SU-DHL-6 (cell line): ENCODE measurements at regions not wholly inside any gene's neighbourhood (a gene's known extent, or its start where the extent isn't known, plus 50 kb on each side); places are given as distances from the start of the nearest gene placed in this dataset.

Experiments used
- H2AFZ ChIP-seq: fragments of 200-600 bp; sonication (generic); 2 replicates; pipeline ENCODE4 v1.6.1; 2014; ENCODE audit warnings: low read depth, mild to moderate bottlenecking, moderate library complexity, mixed read lengths, antibody characterized with exemption, low read length; ENCODE audit not compliant: severe bottlenecking
- H3F3A ChIP-seq: fragments of 200-600 bp; shearing (Covaris generic); 2 replicates; pipeline ENCODE4 v1.6.0; 2016; ENCODE audit warnings: antibody characterized with exemption, mild to moderate bottlenecking; ENCODE audit not compliant: insufficient read depth
- H3K27ac ChIP-seq: fragments of 200-600 bp; sonication (generic); 2 replicates; pipeline ENCODE4 v1.5.1; 2016; ENCODE audit warnings: low read depth, mild to moderate bottlenecking, low read length, moderate library complexity, mixed read lengths
- H3K27me3 ChIP-seq: fragments of 200-600 bp; sonication (generic), shearing (Covaris generic); 2 replicates; pipeline ENCODE4 v1.6.0; 2014; ENCODE audit warnings: mild to moderate bottlenecking, low read length
- H3K36me3 ChIP-seq: fragments of 200-600 bp; sonication (generic); 2 replicates; pipeline ENCODE4 v1.6.1; 2014; ENCODE audit warnings: mild to moderate bottlenecking, low read length, mixed read lengths
- H3K4me2 ChIP-seq: fragments of 300-600, 200-600 bp; shearing (Covaris generic), sonication (generic); 2 replicates; pipeline ENCODE4 v1.6.0; 2014; ENCODE audit warnings: low read length, low read depth, mild to moderate bottlenecking; ENCODE audit not compliant: poor library complexity, severe bottlenecking
- H3K4me3 ChIP-seq: fragments of 200-600 bp; sonication (generic); 2 replicates; pipeline ENCODE4 v1.5.1; 2014; ENCODE audit warnings: antibody characterized with exemption, low read length, mild to moderate bottlenecking, mixed read lengths; ENCODE audit not compliant: insufficient read depth, poor library complexity, severe bottlenecking
- H3K79me2 ChIP-seq: fragments of 200-600 bp; sonication (generic); 2 replicates; pipeline ENCODE4 v1.6.1; 2014; ENCODE audit warnings: mild to moderate bottlenecking, low read length, moderate library complexity; ENCODE audit not compliant: insufficient read depth
- H3K9ac ChIP-seq: fragments of 200-600 bp; sonication (generic); 2 replicates; pipeline ENCODE4 v1.7.0; 2014; ENCODE audit warnings: mild to moderate bottlenecking, low read length
- H3K9me2 ChIP-seq: fragments of 200-600 bp; sonication (generic); replicated peaks from 2 replicates; pipeline ENCODE4 v1.6.1; 2014; ENCODE audit warnings: low read length; ENCODE audit not compliant: insufficient read depth
- H3K9me3 ChIP-seq: fragments of 200-600 bp; sonication (generic); 2 replicates; pipeline ENCODE4 v1.6.1; 2014; ENCODE audit warnings: low read length, mixed read lengths; ENCODE audit not compliant: insufficient read depth
- H4K20me1 ChIP-seq: fragments of 200-600 bp; sonication (generic); 2 replicates; pipeline ENCODE4 v1.6.1; 2014; ENCODE audit warnings: low read depth, mild to moderate bottlenecking, antibody characterized with exemption, low read length, moderate library complexity, mixed read lengths
- EZH2phosphoT487 ChIP-seq: fragments of 200-600 bp; sonication (generic), shearing (Covaris generic); conservative IDR thresholded peaks from 2 replicates; pipeline ENCODE4 v1.6.1; 2018; ENCODE audit warnings: mild to moderate bottlenecking, antibody characterized with exemption, low read length, moderate library complexity, mixed read lengths
- TF ChIP-seq, protein P1 (sequence below): fragments of 200-600 bp; sonication (generic); IDR thresholded peaks from one replicate; pipeline ENCODE4 v1.5.1; 2017; ENCODE audit warnings: antibody characterized with exemption, mild to moderate bottlenecking, low read length, moderate library complexity; ENCODE audit not compliant: insufficient read depth, poor library complexity, severe bottlenecking

DNA sequence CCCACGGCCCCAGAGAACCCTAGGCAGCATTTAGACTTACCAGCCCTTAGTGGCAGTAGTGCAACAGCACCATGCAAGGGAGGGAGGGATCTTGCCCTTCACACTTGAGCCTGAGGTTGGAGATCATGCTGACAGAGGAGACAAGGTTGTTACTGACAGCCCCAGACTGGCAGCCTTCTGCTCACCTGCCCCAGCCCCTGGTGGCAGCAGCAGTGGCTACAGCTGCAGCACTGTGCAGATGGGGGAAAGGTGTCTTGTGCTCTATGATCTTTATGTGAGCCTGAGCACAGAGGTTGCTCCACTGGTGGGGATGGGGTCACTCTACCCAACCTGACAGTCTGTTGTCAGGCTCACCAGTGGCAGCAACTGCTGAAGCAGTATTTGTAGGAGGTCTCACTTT, 501.2 kb upstream of the LRRTM4 start:
- Histone ChIP-seq H3K27me3 (no peaks in the 10 kb centered on the region), H4K20me1 (no peaks in the 10 kb centered on the region), H3K9me2 (no peaks in the 10 kb centered on the region), H3K27ac (no peak overlapping the region), H3K79me2 (no peaks in the 10 kb centered on the region), H3K4me2 (no peak overlapping the region), H3K4me3 (no peak overlapping the region), H3K9ac (no peak overlapping the region), H2AFZ (no peak overlapping the region), H3K36me3 (no peaks in the 10 kb centered on the region), H3F3A (no peaks in the 10 kb centered on the region), H3K9me3 (no peaks in the 10 kb centered on the region)
- TF ChIP-seq EZH2phosphoT487 = no peak
- TF ChIP-seq, protein P1, sequence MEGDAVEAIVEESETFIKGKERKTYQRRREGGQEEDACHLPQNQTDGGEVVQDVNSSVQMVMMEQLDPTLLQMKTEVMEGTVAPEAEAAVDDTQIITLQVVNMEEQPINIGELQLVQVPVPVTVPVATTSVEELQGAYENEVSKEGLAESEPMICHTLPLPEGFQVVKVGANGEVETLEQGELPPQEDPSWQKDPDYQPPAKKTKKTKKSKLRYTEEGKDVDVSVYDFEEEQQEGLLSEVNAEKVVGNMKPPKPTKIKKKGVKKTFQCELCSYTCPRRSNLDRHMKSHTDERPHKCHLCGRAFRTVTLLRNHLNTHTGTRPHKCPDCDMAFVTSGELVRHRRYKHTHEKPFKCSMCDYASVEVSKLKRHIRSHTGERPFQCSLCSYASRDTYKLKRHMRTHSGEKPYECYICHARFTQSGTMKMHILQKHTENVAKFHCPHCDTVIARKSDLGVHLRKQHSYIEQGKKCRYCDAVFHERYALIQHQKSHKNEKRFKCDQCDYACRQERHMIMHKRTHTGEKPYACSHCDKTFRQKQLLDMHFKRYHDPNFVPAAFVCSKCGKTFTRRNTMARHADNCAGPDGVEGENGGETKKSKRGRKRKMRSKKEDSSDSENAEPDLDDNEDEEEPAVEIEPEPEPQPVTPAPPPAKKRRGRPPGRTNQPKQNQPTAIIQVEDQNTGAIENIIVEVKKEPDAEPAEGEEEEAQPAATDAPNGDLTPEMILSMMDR = no peak

DNA sequence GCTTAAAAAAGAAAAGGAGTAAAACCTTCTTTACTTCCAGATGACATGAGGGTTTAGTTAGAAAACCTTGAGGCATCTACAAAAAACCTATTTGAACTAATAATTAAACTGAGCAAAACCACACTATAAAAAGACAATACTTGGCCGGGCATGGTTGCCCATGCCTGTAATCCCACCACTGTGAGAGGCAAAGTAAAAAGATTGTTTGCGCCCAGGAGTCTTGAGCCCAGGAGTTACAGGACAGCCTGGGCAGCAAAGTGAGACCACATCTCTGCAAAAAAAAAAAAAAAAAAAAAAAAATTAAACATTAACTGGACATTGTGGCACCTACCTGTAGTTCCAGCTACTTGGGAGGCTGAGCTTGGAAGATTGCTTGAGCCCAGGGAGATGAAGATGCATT, 502.8 kb upstream of the LRRTM4 start:
- H3K4me3 ChIP-seq = no peak overlapping the region
- TF ChIP-seq, protein P1 = no peak
- TF ChIP-seq EZH2phosphoT487 = no peak

DNA sequence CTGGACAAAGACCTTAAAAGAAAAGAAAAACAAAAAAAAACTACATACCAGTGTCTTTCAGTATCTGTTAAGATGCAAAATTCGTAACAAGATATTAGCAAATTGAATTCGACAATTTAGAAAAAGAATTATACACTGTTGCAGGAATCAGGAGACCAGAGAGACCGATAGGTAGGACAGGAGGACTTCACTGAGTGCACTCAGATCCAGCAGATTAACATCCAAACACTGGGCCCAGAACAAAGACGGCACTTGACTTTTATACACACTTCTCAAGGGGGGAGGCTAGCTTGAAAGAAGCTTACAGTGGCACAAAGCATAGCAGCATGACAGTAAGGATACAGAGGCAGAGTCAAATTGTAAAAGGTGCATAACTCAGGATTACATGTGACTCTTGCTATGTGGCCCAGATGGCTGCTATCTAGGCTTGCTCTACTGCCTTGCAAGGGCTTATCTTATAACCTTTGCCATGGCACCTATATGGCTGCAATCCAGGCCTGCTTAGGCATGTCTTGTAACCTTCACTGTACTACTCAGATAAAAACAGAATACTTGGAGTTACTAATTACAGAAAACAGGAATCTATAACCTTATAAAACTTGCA, 507.3 kb upstream of the LRRTM4 start:
- H3K9me3 ChIP-seq = peaks cover 6% of the 10 kb centered on the region; the same call in 1 of the 2 replicates
- H3K9me2 ChIP-seq = no peaks in the 10 kb centered on the region
- no peaks in the 10 kb centered on the region for H3K27me3 ChIP-seq
- H3K4me3 ChIP-seq = no peak overlapping the region
- no peak overlapping the region for H3K9ac ChIP-seq
- H3F3A ChIP-seq = no peaks in the 10 kb centered on the region
- no peak overlapping the region for H3K27ac ChIP-seq
- H3K36me3 ChIP-seq = no peaks in the 10 kb centered on the region
- H4K20me1 ChIP-seq = no peaks in the 10 kb centered on the region
- H2AFZ ChIP-seq = no peak overlapping the region
- H3K79me2 ChIP-seq = no peaks in the 10 kb centered on the region
- no peak overlapping the region for H3K4me2 ChIP-seq
- no peak for TF ChIP-seq EZH2phosphoT487
- TF ChIP-seq, protein P1 = no peak

More for the DNA sequence above, 502.8 kb upstream of the LRRTM4 start:
- Histone ChIP-seq H3K9me2 (no peaks in the 10 kb centered on the region), H3K4me2 (no peak overlapping the region), H3K79me2 (no peaks in the 10 kb centered on the region), H3K9ac (no peak overlapping the region), H3F3A (no peaks in the 10 kb centered on the region), H3K27me3 (no peaks in the 10 kb centered on the region), H4K20me1 (no peaks in the 10 kb centered on the region), H3K9me3 (peaks cover 6% of the 10 kb centered on the region; the same call in 1 of the 2 replicates), H2AFZ (no peak overlapping the region), H3K27ac (no peak overlapping the region), H3K36me3 (no peaks in the 10 kb centered on the region)
